Breast epithelium (tissue), 4 donors: ENCODE measurements at regions not wholly inside any gene's neighbourhood (a gene's known extent, or its start where the extent isn't known, plus 50 kb on each side); places are given as distances from the start of the nearest gene placed in this dataset.

Source experiments
- DNase-seq, 2 donors: peaks; one replicate each; pipeline ENCODE4 v3.0.0-alpha.2; 2019; ENCODE audit warnings: low spot score in 2 of 2
- H3K27ac ChIP-seq, 2 donors: fragments of 200-600 bp; sonication (generic) in 1 of 2; one replicate each; pipeline ENCODE4 v1.5.1; 2016 to 2019; ENCODE audit warnings: mild to moderate bottlenecking in 1 of 2
- H3K27me3 ChIP-seq, 2 donors: fragments of 200-600 bp; sonication (generic) in 1 of 2; one replicate each; pipeline versions ENCODE4 v1.5.1 to v1.6.0; 2017 to 2019; ENCODE audit warnings: control low read depth in 1 of 2, mild to moderate bottlenecking in 1 of 2
- H3K36me3 ChIP-seq: fragments of 200-600 bp; one replicate; pipeline ENCODE4 v1.5.1; 2019
- H3K4me1 ChIP-seq, 2 donors: fragments of 200-600 bp; sonication (generic); one replicate each; pipeline ENCODE4 v1.5.1; 2016 to 2019; ENCODE audit warnings: control low read depth in 1 of 2
- H3K4me3 ChIP-seq, 3 donors: fragments of 200-600 bp; sonication (generic); 1 replicate in 2 of 3; 2 replicates in 1 of 3; pipeline ENCODE4 v1.5.1; 2016 to 2019; ENCODE audit warnings: mild to moderate bottlenecking in 3 of 3, moderate library complexity in 2 of 3
- H3K9me3 ChIP-seq, 2 donors: fragments of 200-600 bp; sonication (generic) in 1 of 2; one replicate each; pipeline ENCODE4 v1.5.1; 2016 to 2019; ENCODE audit warnings: control low read depth in 1 of 2
- CTCF ChIP-seq, 3 donors: fragments of 450-650 bp; IDR thresholded peaks; one replicate each; pipeline ENCODE4 v1.5.1; 2016 to 2017; ENCODE audit warnings: antibody characterized with exemption in 3 of 3, mild to moderate bottlenecking in 3 of 3, moderate library complexity in 3 of 3
- POLR2A ChIP-seq: fragments of 450-650 bp; IDR thresholded peaks from one replicate; pipeline ENCODE4 v1.6.1; 2016; ENCODE audit warnings: antibody characterized with exemption, mild to moderate bottlenecking, moderate library complexity
- POLR2AphosphoS5 ChIP-seq, 3 donors: sonication (generic); formaldehyde crosslinking; IDR thresholded peaks; one replicate each; pipeline ENCODE4 v1.6.1; 2017; ENCODE audit warnings: antibody characterized with exemption in 3 of 3
- intact Hi-C: fragments of 100-400 bp; cut with DNase I; formaldehyde crosslinking; loops from one replicate; pipeline ENCODE4 v1.15.1; 2023; ENCODE audit warnings: low total_unique reads

DNA sequence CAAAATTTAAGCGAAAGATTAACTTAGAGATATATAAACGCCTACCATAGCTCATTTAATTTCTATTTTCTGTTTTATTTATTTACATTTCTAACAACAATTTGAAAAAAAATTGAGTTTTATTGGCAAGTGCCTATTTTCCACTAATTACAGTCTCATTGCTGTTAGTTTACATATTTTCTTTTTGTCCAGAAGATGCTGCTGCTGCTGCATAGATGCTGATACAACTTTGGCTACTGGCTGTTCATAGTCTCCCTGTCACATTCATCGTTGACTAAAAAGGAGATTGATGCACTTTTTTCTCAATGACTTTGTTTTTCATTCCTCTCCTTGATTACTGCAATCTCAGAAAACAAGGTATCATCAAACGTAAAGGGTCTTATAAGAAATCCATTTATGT lies 235.4 kb downstream of the CDH9 start:
- no peaks in the 10 kb centered on the region for H3K36me3 ChIP-seq
- no peak for DNase-seq
- H3K27me3 ChIP-seq: no peaks in the 10 kb centered on the region
- intact Hi-C loops: no loop called here
- H3K4me3 ChIP-seq: no peak overlapping the region
- TF ChIP-seq CTCF (IDR thresholded peaks at IDR 0.05) (no peak), POLR2AphosphoS5 (IDR thresholded peaks at IDR 0.05) (no peak), POLR2A (no peak)
- H3K27ac ChIP-seq: no peak overlapping the region
- peaks cover 3 to 10% of the 10 kb centered on the region in 2 donors for H3K9me3 ChIP-seq
- H3K4me1 ChIP-seq: no peaks in the 10 kb centered on the region

GRCh38 chr5:26791433-26791832 lies 247.0 kb downstream of the CDH9 start:
- Histone ChIP-seq H3K4me3 (no peak overlapping the region), H3K36me3 (no peaks in the 10 kb centered on the region), H3K4me1 (no peaks in the 10 kb centered on the region), H3K27me3 (no peaks in the 10 kb centered on the region), H3K9me3 (no peaks in the 10 kb centered on the region), H3K27ac (no peak overlapping the region)
- no peak for DNase-seq
- TF ChIP-seq CTCF (IDR thresholded peaks at IDR 0.05) (no peak), POLR2A (no peak), POLR2AphosphoS5 (IDR thresholded peaks at IDR 0.05) (no peak)
- intact Hi-C loops: no loop called here

DNA sequence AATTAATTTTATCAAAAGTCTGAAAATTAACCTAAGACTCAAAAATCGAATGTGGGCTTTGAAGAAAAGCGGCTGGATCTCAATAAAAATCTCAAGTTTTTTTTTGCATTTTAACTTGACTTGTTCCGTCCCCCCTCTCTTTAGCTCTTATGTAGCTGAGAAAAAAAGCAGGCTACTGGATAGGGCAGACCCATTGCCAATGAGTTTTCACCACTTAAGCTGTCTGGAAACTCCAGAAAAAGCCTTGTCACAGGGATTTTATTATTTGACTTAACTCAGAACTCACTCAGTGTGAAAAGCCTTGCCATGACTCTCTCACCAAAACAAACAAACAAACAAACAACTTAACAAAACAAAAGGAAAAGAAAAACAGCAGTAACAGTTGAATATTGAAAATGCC lies 247.4 kb downstream of the CDH9 start:
- no peak for TF ChIP-seq CTCF (IDR thresholded peaks at IDR 0.05)
- TF ChIP-seq POLR2AphosphoS5 (IDR thresholded peaks at IDR 0.05): no peak
- no peak for TF ChIP-seq POLR2A
- H3K27me3 ChIP-seq: no peaks in the 10 kb centered on the region
- intact Hi-C loops: no loop called here

GRCh38 chr5:26763215-26763614 lies 275.2 kb downstream of the CDH9 start:
- Histone ChIP-seq H3K4me1 (no peaks in the 10 kb centered on the region), H3K9me3 (no peaks in the 10 kb centered on the region), H3K27ac (no peak overlapping the region), H3K27me3 (no peaks in the 10 kb centered on the region), H3K4me3 (no peak overlapping the region), H3K36me3 (no peaks in the 10 kb centered on the region)
- no peak for TF ChIP-seq POLR2A
- TF ChIP-seq CTCF (IDR thresholded peaks at IDR 0.05): no peak
- TF ChIP-seq POLR2AphosphoS5 (IDR thresholded peaks at IDR 0.05): no peak
- intact Hi-C loops: no loop called here
- no peak for DNase-seq

More for the DNA sequence above, 247.4 kb downstream of the CDH9 start:
- no peaks in the 10 kb centered on the region for H3K4me1 ChIP-seq
- H3K36me3 ChIP-seq: no peaks in the 10 kb centered on the region
- H3K4me3 ChIP-seq: no peak overlapping the region
- H3K9me3 ChIP-seq: no peaks in the 10 kb centered on the region
- H3K27ac ChIP-seq: no peak overlapping the region
- DNase-seq: no peak

DNA sequence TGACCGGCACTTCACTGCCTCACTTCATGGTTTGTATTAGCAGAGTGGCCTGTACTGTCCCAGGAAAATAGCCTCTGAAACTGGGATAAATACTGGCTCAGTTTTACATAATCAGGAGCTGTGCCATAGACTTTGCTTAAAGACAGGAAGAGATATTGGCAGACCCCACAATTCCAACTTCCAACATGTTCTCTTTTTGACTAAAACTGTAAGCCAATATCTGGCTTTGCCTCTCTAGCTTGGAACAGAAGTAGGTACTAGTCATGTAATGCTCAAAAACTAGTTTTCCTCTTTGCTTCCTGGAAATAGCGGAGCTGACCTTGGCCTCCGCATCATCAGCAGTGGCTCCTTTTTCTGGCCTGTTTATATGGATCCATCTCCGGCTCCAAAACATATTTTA lies 276.9 kb downstream of the CDH9 start:
- Histone ChIP-seq H3K4me1 (no peaks in the 10 kb centered on the region), H3K4me3 (no peak overlapping the region), H3K36me3 (no peaks in the 10 kb centered on the region), H3K9me3 (no peaks in the 10 kb centered on the region), H3K27me3 (no peaks in the 10 kb centered on the region), H3K27ac (no peak overlapping the region)
- intact Hi-C loops: no loop called here
- TF ChIP-seq CTCF (IDR thresholded peaks at IDR 0.05) (no peak), POLR2A (no peak), POLR2AphosphoS5 (IDR thresholded peaks at IDR 0.05) (no peak)
- DNase-seq: no peak
